Astrocyte (in vitro differentiated cells and primary cell): ENCODE measurements at regions not wholly inside any gene's neighbourhood (a gene's known extent, or its start where the extent isn't known, plus 50 kb on each side); places are given as distances from the start of the nearest gene placed in this dataset.

Experiments used
- DNase-seq: peaks from one replicate; pipeline ENCODE4 v3.0.0-alpha.2; 2010; ENCODE audit warnings: low read depth
- FAIRE-seq: peaks from 2 replicates; lab custom pipeline; 2011; peaks lifted over from hg19 to GRCh38; lab: Jason Lieb, UNC
- H2AFZ ChIP-seq: 2 replicates; pipeline ENCODE4 v1.6.0; 2012; ENCODE audit warnings: low read depth, low read length, inconsistent platforms
- H3K27ac ChIP-seq: 2 replicates; pipeline ENCODE4 v1.5.1; 2011; ENCODE audit warnings: low read depth, low read length, inconsistent platforms
- H3K27me3 ChIP-seq: 2 replicates; pipeline ENCODE4 v1.6.0; 2011; ENCODE audit warnings: low read length, inconsistent platforms; ENCODE audit not compliant: insufficient read depth
- H3K36me3 ChIP-seq: 2 replicates; pipeline ENCODE4 v1.5.1; 2011; ENCODE audit warnings: low read length, inconsistent platforms; ENCODE audit not compliant: insufficient read depth
- H3K4me1 ChIP-seq: 2 replicates; pipeline ENCODE4 v1.5.1; 2011; ENCODE audit warnings: low read length, inconsistent platforms; ENCODE audit not compliant: insufficient read depth
- H3K4me2 ChIP-seq: 2 replicates; pipeline ENCODE4 v1.6.0; 2012; ENCODE audit warnings: low read length, inconsistent platforms
- H3K4me3 ChIP-seq: 2 replicates; pipeline ENCODE4 v1.5.1; 2011; ENCODE audit warnings: low read depth, mild to moderate bottlenecking, low read length, inconsistent platforms; ENCODE audit not compliant: insufficient read depth
- H3K79me2 ChIP-seq: 2 replicates; pipeline ENCODE4 v1.6.0; 2012; ENCODE audit warnings: mild to moderate bottlenecking, low read length, inconsistent platforms; ENCODE audit not compliant: insufficient read depth
- H3K9ac ChIP-seq: 2 replicates; pipeline ENCODE4 v1.6.0; 2012; ENCODE audit warnings: mild to moderate bottlenecking, low read length, inconsistent platforms
- H3K9me3 ChIP-seq: 2 replicates; pipeline ENCODE4 v1.5.1; 2012; ENCODE audit warnings: low read depth, mild to moderate bottlenecking, low read length, inconsistent platforms; ENCODE audit not compliant: insufficient read depth
- H4K20me1 ChIP-seq: 2 replicates; pipeline ENCODE4 v1.6.0; 2012; ENCODE audit warnings: low read length, inconsistent platforms; ENCODE audit not compliant: insufficient read depth
- H3K27ac Mint-ChIP-seq: one replicate; pipeline ENCODE4 v1.8.0; 2021; ENCODE audit warnings: mild to moderate bottlenecking, mixed read lengths; ENCODE audit not compliant: unreplicated experiment
- H3K27me3 Mint-ChIP-seq: one replicate; pipeline ENCODE4 v1.8.0; 2021; ENCODE audit warnings: low read depth, mixed read lengths; ENCODE audit not compliant: unreplicated experiment
- H3K36me3 Mint-ChIP-seq: one replicate; pipeline ENCODE4 v1.8.0; 2021; ENCODE audit warnings: low read depth, mixed read lengths; ENCODE audit not compliant: unreplicated experiment
- H3K4me1 Mint-ChIP-seq: one replicate; pipeline ENCODE4 v1.8.0; 2021; ENCODE audit warnings: low read depth, mixed read lengths; ENCODE audit not compliant: unreplicated experiment
- H3K4me3 Mint-ChIP-seq: one replicate; pipeline ENCODE4 v1.8.0; 2021; ENCODE audit warnings: mild to moderate bottlenecking, moderate library complexity, mixed read lengths; ENCODE audit not compliant: unreplicated experiment
- H3K9me3 Mint-ChIP-seq: one replicate; pipeline ENCODE4 v1.8.0; 2021; ENCODE audit warnings: mild to moderate bottlenecking, mixed read lengths; ENCODE audit not compliant: unreplicated experiment
- EZH2 ChIP-seq: IDR thresholded peaks from 2 replicates; pipeline ENCODE4 v1.6.1; 2012; ENCODE audit warnings: mild to moderate bottlenecking, low read length, inconsistent platforms; ENCODE audit not compliant: insufficient read depth
- TF ChIP-seq, protein P1 (sequence below): IDR thresholded peaks from 2 replicates; pipeline ENCODE4 v1.5.1; 2011; ENCODE audit warnings: low read depth, mild to moderate bottlenecking, inconsistent platforms, low read length, moderate library complexity; ENCODE audit not compliant: insufficient read depth

DNA sequence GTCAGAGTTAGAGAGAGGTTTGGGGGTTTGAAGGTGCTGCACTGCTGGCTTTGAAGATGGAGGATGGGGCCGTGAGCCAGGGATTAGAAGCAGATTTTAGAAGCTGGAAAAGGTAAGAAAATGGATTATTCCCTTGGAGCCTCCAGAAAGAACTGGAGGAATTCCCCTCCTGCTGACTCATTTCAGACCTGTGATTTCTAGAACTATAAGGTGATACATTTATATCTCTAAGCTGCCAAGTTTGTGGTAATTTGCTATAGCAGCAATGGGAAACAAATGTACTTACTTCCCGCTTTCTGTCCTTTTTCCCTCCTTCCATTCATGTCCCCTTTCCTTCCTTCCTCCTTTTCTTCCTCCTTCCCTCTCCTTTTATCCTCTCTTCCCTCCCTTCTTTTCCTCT, 78.5 kb upstream of the PCDH8 start:
- no peak overlapping the region for H3K27ac Mint-ChIP-seq
- H3K27me3 Mint-ChIP-seq, result peaks cover 15% of the 10 kb centered on the region
- Histone ChIP-seq H3K9me3 (no peaks in the 10 kb centered on the region), H3K27ac (no peak overlapping the region), H3K79me2 (no peaks in the 10 kb centered on the region), H2AFZ (no peak overlapping the region), H3K4me2 (no peak overlapping the region), H3K36me3 (no peaks in the 10 kb centered on the region), H3K4me1 (peaks cover 2% of the 10 kb centered on the region), H3K4me3 (no peak overlapping the region), H3K27me3 (no peaks in the 10 kb centered on the region), H4K20me1 (no peaks in the 10 kb centered on the region), H3K9ac (no peak overlapping the region)
- FAIRE-seq (no peak), DNase-seq (no peak)
- H3K9me3 Mint-ChIP-seq, result peaks cover 4% of the 10 kb centered on the region
- peaks cover 23% of the 10 kb centered on the region for H3K4me1 Mint-ChIP-seq
- TF ChIP-seq EZH2, result no peak
- TF ChIP-seq, protein P1, sequence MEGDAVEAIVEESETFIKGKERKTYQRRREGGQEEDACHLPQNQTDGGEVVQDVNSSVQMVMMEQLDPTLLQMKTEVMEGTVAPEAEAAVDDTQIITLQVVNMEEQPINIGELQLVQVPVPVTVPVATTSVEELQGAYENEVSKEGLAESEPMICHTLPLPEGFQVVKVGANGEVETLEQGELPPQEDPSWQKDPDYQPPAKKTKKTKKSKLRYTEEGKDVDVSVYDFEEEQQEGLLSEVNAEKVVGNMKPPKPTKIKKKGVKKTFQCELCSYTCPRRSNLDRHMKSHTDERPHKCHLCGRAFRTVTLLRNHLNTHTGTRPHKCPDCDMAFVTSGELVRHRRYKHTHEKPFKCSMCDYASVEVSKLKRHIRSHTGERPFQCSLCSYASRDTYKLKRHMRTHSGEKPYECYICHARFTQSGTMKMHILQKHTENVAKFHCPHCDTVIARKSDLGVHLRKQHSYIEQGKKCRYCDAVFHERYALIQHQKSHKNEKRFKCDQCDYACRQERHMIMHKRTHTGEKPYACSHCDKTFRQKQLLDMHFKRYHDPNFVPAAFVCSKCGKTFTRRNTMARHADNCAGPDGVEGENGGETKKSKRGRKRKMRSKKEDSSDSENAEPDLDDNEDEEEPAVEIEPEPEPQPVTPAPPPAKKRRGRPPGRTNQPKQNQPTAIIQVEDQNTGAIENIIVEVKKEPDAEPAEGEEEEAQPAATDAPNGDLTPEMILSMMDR, result no peak
- H3K4me3 Mint-ChIP-seq, result no peak overlapping the region
- no peaks in the 10 kb centered on the region for H3K36me3 Mint-ChIP-seq

DNA sequence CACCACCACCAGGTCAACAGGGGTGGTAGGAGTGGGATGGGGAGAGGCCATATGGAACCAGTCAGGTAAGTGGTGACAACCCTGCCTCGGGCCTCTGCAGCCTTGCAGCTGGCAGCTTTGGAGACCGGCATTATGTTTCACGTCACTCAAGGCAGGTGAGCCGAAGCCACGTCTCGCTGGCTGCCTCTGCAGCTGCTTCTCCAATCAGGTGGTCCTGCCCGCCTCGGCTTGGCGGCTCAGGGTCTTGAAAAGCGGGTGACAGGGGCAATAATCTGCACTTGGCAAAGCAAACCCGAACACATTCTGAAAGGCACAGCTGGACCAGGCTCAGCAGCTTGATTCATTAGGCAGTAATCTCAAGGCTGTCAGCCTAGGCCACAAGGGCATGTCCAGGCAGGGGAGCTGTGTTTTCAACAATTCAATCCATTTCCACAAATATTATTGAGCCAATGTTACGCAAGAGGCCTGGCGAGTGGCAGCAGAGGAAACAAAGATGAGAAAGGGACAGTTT, 77.4 kb upstream of the PCDH8 start:
- TF ChIP-seq, protein P1, result no peak
- TF ChIP-seq EZH2, result no peak
- Histone ChIP-seq H3K79me2 (no peaks in the 10 kb centered on the region), H3K4me1 (peaks cover 2% of the 10 kb centered on the region), H3K4me2 (no peak overlapping the region), H3K9me3 (no peaks in the 10 kb centered on the region), H2AFZ (no peak overlapping the region), H4K20me1 (no peaks in the 10 kb centered on the region), H3K27ac (no peak overlapping the region), H3K36me3 (no peaks in the 10 kb centered on the region), H3K4me3 (no peak overlapping the region), H3K9ac (no peak overlapping the region), H3K27me3 (no peaks in the 10 kb centered on the region)
- Mint-ChIP-seq H3K27ac (peak overlapping the region; percentile 28), H3K27me3 (peaks cover 15% of the 10 kb centered on the region), H3K9me3 (peaks cover 4% of the 10 kb centered on the region), H3K4me1 (peaks cover 23% of the 10 kb centered on the region), H3K36me3 (no peaks in the 10 kb centered on the region), H3K4me3 (no peak overlapping the region)
- DNase-seq, result no peak
- no peak for FAIRE-seq

DNA sequence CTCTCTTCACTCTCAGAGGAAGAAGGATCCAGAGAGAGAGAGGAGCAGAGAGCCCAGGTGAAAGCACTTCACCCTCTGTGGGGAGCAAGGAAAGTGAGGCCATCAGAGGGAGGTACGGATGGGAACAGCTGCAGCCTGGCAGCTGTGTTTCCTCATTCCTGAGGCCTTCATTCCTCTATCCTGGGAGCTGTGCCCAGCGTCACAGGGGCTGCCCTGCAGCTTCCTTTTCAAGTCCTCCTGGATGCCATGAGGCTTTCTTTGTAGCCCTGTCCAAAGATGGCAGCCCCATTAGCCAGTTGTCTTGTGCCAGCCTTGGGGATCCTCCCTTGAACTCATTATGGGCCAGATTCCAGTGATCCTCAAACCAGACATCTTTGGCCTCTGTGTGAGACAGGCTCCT, 76.8 kb upstream of the PCDH8 start:
- H3K27ac ChIP-seq, result no peak overlapping the region
- no peaks in the 10 kb centered on the region for H3K36me3 ChIP-seq
- DNase-seq (no peak), FAIRE-seq (no peak)
- no peaks in the 10 kb centered on the region for H3K9me3 ChIP-seq
- no peaks in the 10 kb centered on the region for H3K79me2 ChIP-seq
- H3K4me1 ChIP-seq, result peaks cover 2% of the 10 kb centered on the region
- no peak overlapping the region for H3K4me3 ChIP-seq
- H3K4me2 ChIP-seq, result no peak overlapping the region
- Mint-ChIP-seq H3K4me3 (no peak overlapping the region), H3K27me3 (peaks cover 15% of the 10 kb centered on the region), H3K36me3 (no peaks in the 10 kb centered on the region), H3K4me1 (peaks cover 23% of the 10 kb centered on the region), H3K9me3 (peaks cover 4% of the 10 kb centered on the region), H3K27ac (peak overlapping the region; percentile 28)
- no peak overlapping the region for H2AFZ ChIP-seq
- H4K20me1 ChIP-seq, result no peaks in the 10 kb centered on the region
- TF ChIP-seq, protein P1, result no peak
- no peak for TF ChIP-seq EZH2
- H3K27me3 ChIP-seq, result no peaks in the 10 kb centered on the region
- no peak overlapping the region for H3K9ac ChIP-seq
